ENCODE measurements at regions not wholly inside any gene's neighbourhood (a gene's known extent, or its start where the extent isn't known, plus 50 kb on each side); places are given as distances from the start of the nearest gene placed in this dataset.

GRCh38 chr10:110434489-110435096, 63.1 kb upstream of the DUSP5 start:
- Histone ChIP-seq H4K20me1 (ENCODE audit: insufficient read depth, low read length) (no peaks in the 10 kb centered on the region), H3K27me3 (ENCODE audit: insufficient read depth, low read length) (no peaks in the 10 kb centered on the region), H2AFZ (ENCODE audit: low read length) (no peak overlapping the region), H3K79me2 (ENCODE audit: insufficient read depth, low read length) (no peaks in the 10 kb centered on the region), H3F3A (ENCODE audit: insufficient read depth, low read length) (no peaks in the 10 kb centered on the region), H3K9me3 (ENCODE audit: low read length) (0 out of 2 replicates have a peak, but pooled peaks cover 6% of the 10 kb centered on the region), H3K4me2 (ENCODE audit: low read length) (no peak overlapping the region), H3K36me3 (ENCODE audit: insufficient read depth, low read length) (no peaks in the 10 kb centered on the region; the same call in 1 of the 2 replicates), H3K9me2 (ENCODE audit: low read depth, low read length) (no peaks in the 10 kb centered on the region), H3K4me3 (ENCODE audit: low read depth, low read length, poor library complexity, severe bottlenecking) (no peak overlapping the region), H3K4me1 (ENCODE audit: insufficient read depth, low read length, severe bottlenecking) (peaks cover 39% of the 10 kb centered on the region), H3K9ac (ENCODE audit: low read length) (no peak overlapping the region), H3K27ac (ENCODE audit: low read depth, low read length, poor library complexity, severe bottlenecking) (peak overlapping the region; percentile 33)
- TF ChIP-seq EZH2 (IDR thresholded peaks at IDR 0.05; ENCODE audit: borderline replicate concordance, low read length) (no peak), CTCF (IDR thresholded peaks at IDR 0.05; ENCODE audit: low read length) (no peak)

- TF ChIP-seq CTCF (IDR thresholded peaks at IDR 0.05; ENCODE audit: low read length) = no peak
- TF ChIP-seq EZH2 (IDR thresholded peaks at IDR 0.05; ENCODE audit: borderline replicate concordance, low read length) = no peak
Observed at GRCh38 chr10:110436554-110437350, 61.0 kb upstream of the DUSP5 start.

GRCh38 chr10:110437351-110437605, 60.4 kb upstream of the DUSP5 start:
- H3K27me3 ChIP-seq (ENCODE audit: insufficient read depth, low read length) = no peaks in the 10 kb centered on the region
- H3K4me1 ChIP-seq (ENCODE audit: insufficient read depth, low read length, severe bottlenecking) = peaks cover 41% of the 10 kb centered on the region
- H3K4me2 ChIP-seq (ENCODE audit: low read length) = peak overlapping the region; percentile 12; the same call in 1 of the 2 replicates
- peak overlapping the region; percentile 30; the same call in 1 of the 2 replicates for H3K9ac ChIP-seq (ENCODE audit: low read length)
- H3K4me3 ChIP-seq (ENCODE audit: low read depth, low read length, poor library complexity, severe bottlenecking) = no peak overlapping the region
- H3K36me3 ChIP-seq (ENCODE audit: insufficient read depth, low read length) = no peaks in the 10 kb centered on the region; the same call in 1 of the 2 replicates
- no peaks in the 10 kb centered on the region for H3K9me2 ChIP-seq (ENCODE audit: low read depth, low read length)
- H4K20me1 ChIP-seq (ENCODE audit: insufficient read depth, low read length) = no peaks in the 10 kb centered on the region
- no peaks in the 10 kb centered on the region for H3F3A ChIP-seq (ENCODE audit: insufficient read depth, low read length)
- no peak overlapping the region for H2AFZ ChIP-seq (ENCODE audit: low read length)
- H3K27ac ChIP-seq (ENCODE audit: low read depth, low read length, poor library complexity, severe bottlenecking) = peak overlapping the region; percentile 38
- H3K79me2 ChIP-seq (ENCODE audit: insufficient read depth, low read length) = no peaks in the 10 kb centered on the region
- TF ChIP-seq EZH2 (IDR thresholded peaks at IDR 0.05; ENCODE audit: borderline replicate concordance, low read length) = no peak
- TF ChIP-seq CTCF (IDR thresholded peaks at IDR 0.05; ENCODE audit: low read length) = no peak
- 0 out of 2 replicates have a peak, but pooled peaks cover 6% of the 10 kb centered on the region for H3K9me3 ChIP-seq (ENCODE audit: low read length)

More at GRCh38 chr10:110436554-110437350, 61.0 kb upstream of the DUSP5 start:
- H3K9ac ChIP-seq (ENCODE audit: low read length) = no peak overlapping the region; the same call in 1 of the 2 replicates
- no peaks in the 10 kb centered on the region for H3K9me2 ChIP-seq (ENCODE audit: low read depth, low read length)
- no peak overlapping the region for H3K27ac ChIP-seq (ENCODE audit: low read depth, low read length, poor library complexity, severe bottlenecking)
- no peaks in the 10 kb centered on the region; the same call in 1 of the 2 replicates for H3K36me3 ChIP-seq (ENCODE audit: insufficient read depth, low read length)
- no peaks in the 10 kb centered on the region for H3F3A ChIP-seq (ENCODE audit: insufficient read depth, low read length)
- H3K9me3 ChIP-seq (ENCODE audit: low read length) = 0 out of 2 replicates have a peak, but pooled peaks cover 6% of the 10 kb centered on the region
- H3K4me1 ChIP-seq (ENCODE audit: insufficient read depth, low read length, severe bottlenecking) = peaks cover 36% of the 10 kb centered on the region
- no peak overlapping the region for H2AFZ ChIP-seq (ENCODE audit: low read length)
- H3K79me2 ChIP-seq (ENCODE audit: insufficient read depth, low read length) = no peaks in the 10 kb centered on the region
- no peak overlapping the region for H3K4me3 ChIP-seq (ENCODE audit: low read depth, low read length, poor library complexity, severe bottlenecking)
- H4K20me1 ChIP-seq (ENCODE audit: insufficient read depth, low read length) = no peaks in the 10 kb centered on the region
- no peaks in the 10 kb centered on the region for H3K27me3 ChIP-seq (ENCODE audit: insufficient read depth, low read length)
- H3K4me2 ChIP-seq (ENCODE audit: low read length) = no peak overlapping the region

Data from OCI-LY1 (cell line).